Hepatocyte (in vitro differentiated cells): ENCODE measurements at regions not wholly inside any gene's neighbourhood (a gene's known extent, or its start where the extent isn't known, plus 50 kb on each side); places are given as distances from the start of the nearest gene placed in this dataset.

Source experiments
- EZH2 ChIP-seq: fragments of 200-600 bp; sonication (generic); IDR thresholded peaks from 2 replicates; pipeline ENCODE4 v1.6.1; 2016; ENCODE audit warnings: antibody characterized with exemption, mild to moderate bottlenecking, borderline replicate concordance
- TF ChIP-seq, protein P1 (sequence below): fragments of 200-600 bp; sonication (generic); IDR thresholded peaks from 2 replicates; pipeline ENCODE4 v1.5.1; 2016; ENCODE audit warnings: antibody characterized with exemption, mild to moderate bottlenecking; ENCODE audit not compliant: poor library complexity

DNA sequence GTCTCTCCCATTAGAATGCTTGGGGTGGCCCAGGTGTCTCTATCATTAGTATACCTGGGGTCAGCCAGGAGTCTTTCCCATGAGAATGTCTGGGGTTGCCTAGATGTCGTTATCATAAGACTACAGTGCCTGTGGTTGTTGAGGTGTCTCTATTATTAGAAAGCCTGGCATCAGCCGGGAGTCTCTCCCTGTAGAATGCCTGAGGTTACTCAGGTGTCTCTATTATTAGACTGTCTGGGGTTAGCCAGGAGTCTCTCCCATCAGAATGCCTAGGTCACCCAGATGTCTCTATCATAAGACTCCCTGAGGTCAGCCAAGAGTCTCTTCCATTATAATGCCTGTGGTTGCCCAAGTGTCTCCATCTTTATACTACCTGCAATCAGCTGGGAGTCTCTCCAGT, 1541.1 kb downstream of the UQCRFS1 start:
- TF ChIP-seq, protein P1, sequence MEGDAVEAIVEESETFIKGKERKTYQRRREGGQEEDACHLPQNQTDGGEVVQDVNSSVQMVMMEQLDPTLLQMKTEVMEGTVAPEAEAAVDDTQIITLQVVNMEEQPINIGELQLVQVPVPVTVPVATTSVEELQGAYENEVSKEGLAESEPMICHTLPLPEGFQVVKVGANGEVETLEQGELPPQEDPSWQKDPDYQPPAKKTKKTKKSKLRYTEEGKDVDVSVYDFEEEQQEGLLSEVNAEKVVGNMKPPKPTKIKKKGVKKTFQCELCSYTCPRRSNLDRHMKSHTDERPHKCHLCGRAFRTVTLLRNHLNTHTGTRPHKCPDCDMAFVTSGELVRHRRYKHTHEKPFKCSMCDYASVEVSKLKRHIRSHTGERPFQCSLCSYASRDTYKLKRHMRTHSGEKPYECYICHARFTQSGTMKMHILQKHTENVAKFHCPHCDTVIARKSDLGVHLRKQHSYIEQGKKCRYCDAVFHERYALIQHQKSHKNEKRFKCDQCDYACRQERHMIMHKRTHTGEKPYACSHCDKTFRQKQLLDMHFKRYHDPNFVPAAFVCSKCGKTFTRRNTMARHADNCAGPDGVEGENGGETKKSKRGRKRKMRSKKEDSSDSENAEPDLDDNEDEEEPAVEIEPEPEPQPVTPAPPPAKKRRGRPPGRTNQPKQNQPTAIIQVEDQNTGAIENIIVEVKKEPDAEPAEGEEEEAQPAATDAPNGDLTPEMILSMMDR, result no peak
- no peak for TF ChIP-seq EZH2
